Neural cell (in vitro differentiated cells): ENCODE measurements at regions not wholly inside any gene's neighbourhood (a gene's known extent, or its start where the extent isn't known, plus 50 kb on each side); places are given as distances from the start of the nearest gene placed in this dataset.

Experiments
- H2AFZ ChIP-seq: fragments of 200-600, 300-800 bp; sonication (generic), shearing (Covaris generic); 2 replicates; pipeline ENCODE4 v1.6.0; 2014; ENCODE audit warnings: low read depth, mild to moderate bottlenecking, antibody characterized with exemption, low read length, moderate library complexity
- H3F3A ChIP-seq: fragments of 200-600 bp; shearing (Covaris generic); 2 replicates; pipeline ENCODE4 v1.6.1; 2016; ENCODE audit warnings: mild to moderate bottlenecking, moderate library complexity, mixed read lengths, antibody characterized with exemption, low read length; ENCODE audit not compliant: insufficient read depth, poor library complexity, severe bottlenecking
- H3K27ac ChIP-seq: fragments of 200-600, 300-800 bp; sonication (generic), shearing (Covaris generic); 2 replicates; pipeline ENCODE4 v1.5.1; 2014; ENCODE audit warnings: mild to moderate bottlenecking, low read length, moderate library complexity
- H3K27me3 ChIP-seq: fragments of 300-800, 200-600 bp; sonication (generic), shearing (Covaris generic); 2 replicates; pipeline ENCODE4 v1.6.0; 2014; ENCODE audit warnings: mild to moderate bottlenecking, low read depth, low read length, moderate library complexity; ENCODE audit not compliant: insufficient read depth
- H3K36me3 ChIP-seq: fragments of 300-800, 200-600 bp; sonication (generic), shearing (Covaris generic); 2 replicates; pipeline ENCODE4 v1.5.1; 2014; ENCODE audit warnings: mild to moderate bottlenecking, antibody characterized with exemption, low read length, moderate library complexity; ENCODE audit not compliant: insufficient read depth
- H3K4me2 ChIP-seq: fragments of 300-800, 200-600 bp; sonication (generic), shearing (Covaris generic); 2 replicates; pipeline ENCODE4 v1.6.0; 2014; ENCODE audit warnings: mild to moderate bottlenecking, low read length
- H3K4me3 ChIP-seq: fragments of 300-800, 200-600 bp; sonication (generic), shearing (Covaris generic); 2 replicates; pipeline ENCODE4 v1.5.1; 2014; ENCODE audit warnings: mild to moderate bottlenecking, low read length, moderate library complexity
- H3K79me2 ChIP-seq: fragments of 200-600 bp; shearing (Covaris generic); replicated peaks from 2 replicates; pipeline ENCODE4 v1.6.0; 2014; ENCODE audit warnings: mild to moderate bottlenecking, low read length, moderate library complexity; ENCODE audit not compliant: insufficient read depth
- H3K9ac ChIP-seq: fragments of 300-800, 200-600 bp; sonication (generic), shearing (Covaris generic); 2 replicates; pipeline ENCODE4 v1.6.1; 2016; ENCODE audit warnings: mild to moderate bottlenecking, low read length, mixed read lengths
- H3K9me2 ChIP-seq: fragments of 200-600 bp; shearing (Covaris generic); 2 replicates; pipeline ENCODE4 v1.6.1; 2016; ENCODE audit warnings: mild to moderate bottlenecking, low read length, mixed read lengths; ENCODE audit not compliant: insufficient read depth
- H3K9me3 ChIP-seq: fragments of 200-600, 300-800 bp; sonication (generic), shearing (Covaris generic); 2 replicates; pipeline ENCODE4 v1.6.1; 2016; ENCODE audit warnings: mild to moderate bottlenecking, mixed run types, low read length, moderate library complexity, mixed read lengths
- H4K20me1 ChIP-seq: fragments of 200-600 bp; shearing (Covaris generic); 2 replicates; pipeline ENCODE4 v1.6.1; 2016; ENCODE audit warnings: mild to moderate bottlenecking, mixed run types; ENCODE audit not compliant: insufficient read depth
- EP300 ChIP-seq: fragments of 450-650 bp; conservative IDR thresholded peaks from 2 replicates; pipeline ENCODE4 v1.6.1; 2014; ENCODE audit warnings: antibody characterized with exemption, mild to moderate bottlenecking, moderate library complexity; ENCODE audit not compliant: poor library complexity, severe bottlenecking
- EZH2 ChIP-seq: fragments of 200-600, 300-800 bp; shearing (Covaris generic), sonication (generic); IDR thresholded peaks from 2 replicates; pipeline ENCODE4 v1.6.1; 2014; ENCODE audit warnings: antibody characterized with exemption, low read length, borderline replicate concordance, mild to moderate bottlenecking; ENCODE audit not compliant: insufficient read depth, poor library complexity, severe bottlenecking
- POLR2AphosphoS5 ChIP-seq: IDR thresholded peaks from 2 replicates; pipeline ENCODE4 v1.6.1; 2012
- REST ChIP-seq: IDR thresholded peaks from 2 replicates; pipeline ENCODE4 v1.6.1; 2012; ENCODE audit warnings: borderline replicate concordance
- SMC3 ChIP-seq: fragments of 450-650 bp; conservative IDR thresholded peaks from 2 replicates; pipeline ENCODE4 v1.6.1; 2014; ENCODE audit warnings: antibody characterized with exemption, mild to moderate bottlenecking, moderate library complexity; ENCODE audit not compliant: poor library complexity
- TF ChIP-seq, protein P1 (sequence below): fragments of 450-650 bp; IDR thresholded peaks from 2 replicates; pipeline ENCODE4 v1.5.1; 2014; ENCODE audit warnings: antibody characterized with exemption, mild to moderate bottlenecking, moderate library complexity; ENCODE audit not compliant: poor library complexity, severe bottlenecking

GRCh38 chr2:56478027-56478426 lies 294.2 kb downstream of the CCDC85A start:
- no peak for TF ChIP-seq EZH2
- TF ChIP-seq REST: no peak
- Histone ChIP-seq H3K4me3 (no peak overlapping the region), H3K9me3 (no peaks in the 10 kb centered on the region), H3K27ac (no peak overlapping the region), H3K27me3 (no peaks in the 10 kb centered on the region), H3F3A (no peaks in the 10 kb centered on the region), H3K4me2 (no peak overlapping the region), H4K20me1 (no peaks in the 10 kb centered on the region), H3K36me3 (no peaks in the 10 kb centered on the region), H3K9ac (no peak overlapping the region), H3K9me2 (no peaks in the 10 kb centered on the region), H2AFZ (no peak overlapping the region), H3K79me2 (no peaks in the 10 kb centered on the region)

DNA sequence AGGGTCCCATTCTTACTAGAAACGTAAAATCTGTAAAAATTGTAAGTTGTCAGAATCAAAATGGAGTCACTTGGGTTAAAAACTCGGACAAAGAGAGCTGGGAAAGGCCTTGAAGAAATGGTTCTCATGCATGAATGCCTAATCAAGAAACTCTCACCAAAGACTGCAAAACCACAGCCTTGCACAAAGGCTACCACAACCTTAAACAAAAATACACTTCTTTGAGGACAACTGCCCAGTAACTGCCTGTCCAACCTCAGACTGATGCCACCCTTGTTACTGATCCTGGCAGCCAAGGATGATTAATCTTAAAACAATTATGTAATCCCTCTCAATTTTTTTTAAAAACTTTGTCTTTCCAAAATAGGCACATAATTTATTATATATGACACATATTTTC lies 299.3 kb downstream of the CCDC85A start:
- Histone ChIP-seq H3K36me3 (no peaks in the 10 kb centered on the region), H2AFZ (no peak overlapping the region), H3F3A (no peaks in the 10 kb centered on the region), H3K4me3 (no peak overlapping the region), H3K27ac (no peak overlapping the region), H3K9me3 (no peaks in the 10 kb centered on the region), H3K9me2 (no peaks in the 10 kb centered on the region), H4K20me1 (no peaks in the 10 kb centered on the region), H3K9ac (no peak overlapping the region), H3K79me2 (no peaks in the 10 kb centered on the region), H3K4me2 (no peak overlapping the region), H3K27me3 (no peaks in the 10 kb centered on the region)
- TF ChIP-seq, protein P1, sequence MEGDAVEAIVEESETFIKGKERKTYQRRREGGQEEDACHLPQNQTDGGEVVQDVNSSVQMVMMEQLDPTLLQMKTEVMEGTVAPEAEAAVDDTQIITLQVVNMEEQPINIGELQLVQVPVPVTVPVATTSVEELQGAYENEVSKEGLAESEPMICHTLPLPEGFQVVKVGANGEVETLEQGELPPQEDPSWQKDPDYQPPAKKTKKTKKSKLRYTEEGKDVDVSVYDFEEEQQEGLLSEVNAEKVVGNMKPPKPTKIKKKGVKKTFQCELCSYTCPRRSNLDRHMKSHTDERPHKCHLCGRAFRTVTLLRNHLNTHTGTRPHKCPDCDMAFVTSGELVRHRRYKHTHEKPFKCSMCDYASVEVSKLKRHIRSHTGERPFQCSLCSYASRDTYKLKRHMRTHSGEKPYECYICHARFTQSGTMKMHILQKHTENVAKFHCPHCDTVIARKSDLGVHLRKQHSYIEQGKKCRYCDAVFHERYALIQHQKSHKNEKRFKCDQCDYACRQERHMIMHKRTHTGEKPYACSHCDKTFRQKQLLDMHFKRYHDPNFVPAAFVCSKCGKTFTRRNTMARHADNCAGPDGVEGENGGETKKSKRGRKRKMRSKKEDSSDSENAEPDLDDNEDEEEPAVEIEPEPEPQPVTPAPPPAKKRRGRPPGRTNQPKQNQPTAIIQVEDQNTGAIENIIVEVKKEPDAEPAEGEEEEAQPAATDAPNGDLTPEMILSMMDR: no peak
- TF ChIP-seq POLR2AphosphoS5: no peak

- TF ChIP-seq SMC3: no peak
- TF ChIP-seq REST: no peak
- no peak for TF ChIP-seq EP300
- TF ChIP-seq EZH2: no peak
- Histone ChIP-seq H3K4me2 (no peak overlapping the region), H3K9ac (no peak overlapping the region), H3K36me3 (no peaks in the 10 kb centered on the region), H3K79me2 (no peaks in the 10 kb centered on the region), H2AFZ (no peak overlapping the region), H3F3A (no peaks in the 10 kb centered on the region), H3K4me3 (no peak overlapping the region), H4K20me1 (no peaks in the 10 kb centered on the region), H3K9me3 (no peaks in the 10 kb centered on the region), H3K27ac (no peak overlapping the region), H3K9me2 (no peaks in the 10 kb centered on the region), H3K27me3 (no peaks in the 10 kb centered on the region)
Observed at GRCh38 chr2:56484906-56485305, 301.1 kb downstream of the CCDC85A start.
